ENCODE measurements at regions not wholly inside any gene's neighbourhood (a gene's known extent, or its start where the extent isn't known, plus 50 kb on each side); places are given as distances from the start of the nearest gene placed in this dataset.

DNA sequence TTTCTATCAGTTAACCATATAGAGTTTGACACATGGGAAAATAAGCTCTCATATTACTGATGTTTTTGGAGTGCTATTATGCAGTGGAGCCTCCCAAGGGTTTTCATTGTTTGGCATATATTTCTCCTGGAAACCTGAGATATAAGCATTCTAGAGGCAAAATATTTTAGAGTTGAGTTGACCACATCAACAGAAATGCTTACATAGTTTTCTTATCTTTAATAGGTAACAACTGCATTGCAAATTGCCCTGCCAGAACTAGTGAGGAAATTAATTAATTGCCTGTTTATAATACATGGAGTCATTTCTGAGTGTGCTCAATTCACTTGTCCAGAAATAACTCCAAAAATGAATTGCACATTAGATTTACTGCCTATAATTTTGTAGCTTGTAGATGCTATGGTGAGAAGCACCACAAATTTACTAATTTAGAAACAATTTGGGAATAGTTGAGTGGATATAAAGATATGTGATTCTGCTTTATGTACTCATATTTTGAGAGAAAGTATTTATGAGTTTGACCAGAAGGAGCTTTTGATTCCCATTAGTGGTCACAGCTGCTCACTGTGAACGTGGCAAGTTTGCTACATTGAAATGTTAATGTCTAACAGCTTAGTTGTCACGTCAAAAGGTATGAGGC lies 288.7 kb downstream of the CD109 start (continued):
- TF ChIP-seq PRDM4 (CRISPR knock-in tag; IDR thresholded peaks at IDR 0.05; ENCODE audit: borderline replicate concordance): no peak
- TF ChIP-seq ZNF256 (CRISPR knock-in tag; conservative IDR thresholded peaks at IDR 0.05): no peak
- TF ChIP-seq, protein P1, sequence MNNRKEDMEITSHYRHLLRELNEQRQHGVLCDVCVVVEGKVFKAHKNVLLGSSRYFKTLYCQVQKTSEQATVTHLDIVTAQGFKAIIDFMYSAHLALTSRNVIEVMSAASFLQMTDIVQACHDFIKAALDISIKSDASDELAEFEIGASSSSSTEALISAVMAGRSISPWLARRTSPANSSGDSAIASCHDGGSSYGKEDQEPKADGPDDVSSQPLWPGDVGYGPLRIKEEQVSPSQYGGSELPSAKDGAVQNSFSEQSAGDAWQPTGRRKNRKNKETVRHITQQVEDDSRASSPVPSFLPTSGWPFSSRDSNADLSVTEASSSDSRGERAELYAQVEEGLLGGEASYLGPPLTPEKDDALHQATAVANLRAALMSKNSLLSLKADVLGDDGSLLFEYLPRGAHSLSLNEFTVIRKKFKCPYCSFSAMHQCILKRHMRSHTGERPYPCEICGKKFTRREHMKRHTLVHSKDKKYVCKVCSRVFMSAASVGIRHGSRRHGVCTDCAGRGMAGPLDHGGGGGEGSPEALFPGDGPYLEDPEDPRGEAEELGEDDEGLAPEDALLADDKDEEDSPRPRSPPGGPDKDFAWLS (CRISPR knock-in tag; IDR thresholded peaks at IDR 0.05; ENCODE audit: borderline replicate concordance): no peak
- TF ChIP-seq ZNF558 (CRISPR knock-in tag; IDR thresholded peaks at IDR 0.05; ENCODE audit: borderline replicate concordance): no peak
- no peak for TF ChIP-seq ZNF670 (CRISPR knock-in tag; IDR thresholded peaks at IDR 0.05; ENCODE audit: borderline replicate concordance)
- no peak for TF ChIP-seq POGZ (CRISPR knock-in tag; IDR thresholded peaks at IDR 0.05)

GRCh38 chr6:73983367-73983766 lies 287.4 kb downstream of the CD109 start:
- Histone ChIP-seq H3K4me3 (replicated peaks in 1 of 3; ENCODE audit: insufficient read depth in 1 of 3, low read depth in 2 of 3, low read length in 3 of 3) (no peak overlapping the region), H3K79me2 (ENCODE audit: insufficient read depth, low read length) (no peaks in the 10 kb centered on the region), H3K36me3 (replicated peaks in 1 of 2; ENCODE audit: control insufficient read depth in 1 of 2, insufficient read depth in 2 of 2, low read length in 2 of 2) (no peaks in the 10 kb centered on the region), H3K27me3 (ENCODE audit: control insufficient read depth in 1 of 2, insufficient read depth in 2 of 2, low read length in 2 of 2) (no peaks in the 10 kb centered on the region), H3K4me1 (ENCODE audit: insufficient read depth, low read length) (no peaks in the 10 kb centered on the region), H3K9ac (ENCODE audit: insufficient read depth, low read depth, low read length) (no peak overlapping the region), H3K4me2 (ENCODE audit: low read depth, low read length) (no peak overlapping the region), H3K27ac (ENCODE audit: extremely low read length, insufficient read depth, low read length) (no peak overlapping the region), H2AFZ (ENCODE audit: low read length) (no peak overlapping the region), H3K9me3 (ENCODE audit: low read length) (no peaks in the 10 kb centered on the region), H4K20me1 (ENCODE audit: insufficient read depth, low read length) (no peaks in the 10 kb centered on the region)
- FAIRE-seq (no peak), DNase-seq (ENCODE audit: low spot score) (no peak), ATAC-seq (no peak)
- BruUV-seq (replicated peaks): no TSS peak
- POLR2A ChIA-PET: no interaction called here
- in situ Hi-C loops (cut with HindIII; ENCODE audit: extremely low pct_ligation_motif_present, low pct_unique_long_range_greater_than_20kb) (no loop called here), intact Hi-C loops (cut with micrococcal nuclease; ENCODE audit: unreplicated experiment) (no loop called here)
- CTCF ChIA-PET (ENCODE audit: low intra/inter-chr PET ratio, low total read pairs): no interaction called here
- TF ChIP-seq TBX2 (CRISPR knock-in tag; IDR thresholded peaks at IDR 0.05; ENCODE audit: borderline replicate concordance) (no peak), TMF1 (CRISPR knock-in tag; IDR thresholded peaks at IDR 0.05; ENCODE audit: low read depth) (no peak), SIN3A (IDR thresholded peaks at IDR 0.05; ENCODE audit: borderline replicate concordance, low read depth, low read length) (no peak), ZC3H13 (CRISPR knock-in tag; IDR thresholded peaks at IDR 0.05) (no peak), ZBTB39 (CRISPR knock-in tag; IDR thresholded peaks at IDR 0.05) (no peak), ZNF205 (CRISPR knock-in tag; IDR thresholded peaks at IDR 0.05) (no peak), ZNF564 (CRISPR knock-in tag; IDR thresholded peaks at IDR 0.05) (no peak), BCL6 (CRISPR knock-in tag; IDR thresholded peaks at IDR 0.05) (no peak)
- TF ChIP-seq, protein P2, sequence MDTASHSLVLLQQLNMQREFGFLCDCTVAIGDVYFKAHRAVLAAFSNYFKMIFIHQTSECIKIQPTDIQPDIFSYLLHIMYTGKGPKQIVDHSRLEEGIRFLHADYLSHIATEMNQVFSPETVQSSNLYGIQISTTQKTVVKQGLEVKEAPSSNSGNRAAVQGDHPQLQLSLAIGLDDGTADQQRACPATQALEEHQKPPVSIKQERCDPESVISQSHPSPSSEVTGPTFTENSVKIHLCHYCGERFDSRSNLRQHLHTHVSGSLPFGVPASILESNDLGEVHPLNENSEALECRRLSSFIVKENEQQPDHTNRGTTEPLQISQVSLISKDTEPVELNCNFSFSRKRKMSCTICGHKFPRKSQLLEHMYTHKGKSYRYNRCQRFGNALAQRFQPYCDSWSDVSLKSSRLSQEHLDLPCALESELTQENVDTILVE (CRISPR knock-in tag; IDR thresholded peaks at IDR 0.05): no peak
- TF ChIP-seq, protein P3, sequence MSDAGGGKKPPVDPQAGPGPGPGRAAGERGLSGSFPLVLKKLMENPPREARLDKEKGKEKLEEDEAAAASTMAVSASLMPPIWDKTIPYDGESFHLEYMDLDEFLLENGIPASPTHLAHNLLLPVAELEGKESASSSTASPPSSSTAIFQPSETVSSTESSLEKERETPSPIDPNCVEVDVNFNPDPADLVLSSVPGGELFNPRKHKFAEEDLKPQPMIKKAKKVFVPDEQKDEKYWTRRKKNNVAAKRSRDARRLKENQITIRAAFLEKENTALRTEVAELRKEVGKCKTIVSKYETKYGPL (CRISPR knock-in tag; IDR thresholded peaks at IDR 0.05): no peak
- 0% methylated on average over 2 of the region's 2 CpGs for WGBS (ENCODE audit: low lambda C conversion rate)

Data from HepG2 (cell line).